Germinal center (tissue), 1 donor: ENCODE measurements at regions not wholly inside any gene's neighbourhood (a gene's known extent, or its start where the extent isn't known, plus 50 kb on each side); places are given as distances from the start of the nearest gene placed in this dataset.

Experiments used
- DNase-seq: peaks from one replicate; pipeline ENCODE4 v3.0.0; 2012; ENCODE audit warnings: mixed read lengths, low spot score

- DNase-seq: no peak
Measured at GRCh38 chr13:78228211-78228610, 309.6 kb upstream of the EDNRB start.

- DNase-seq: no peak
Measured at GRCh38 chr13:78227709-78228108, 309.1 kb upstream of the EDNRB start.

GRCh38 chr13:78215458-78216108 is 297.0 kb upstream of the EDNRB start:
- no peak for DNase-seq

GRCh38 chr13:78201411-78201810 is 282.8 kb upstream of the EDNRB start:
- no peak for DNase-seq

GRCh38 chr13:78198821-78199220 is 280.2 kb upstream of the EDNRB start:
- no peak for DNase-seq

GRCh38 chr13:78198419-78198818 is 279.8 kb upstream of the EDNRB start:
- DNase-seq: no peak

- no peak for DNase-seq
Measured at GRCh38 chr13:78197231-78197630, 278.6 kb upstream of the EDNRB start.

- no peak for DNase-seq
Measured at GRCh38 chr13:78194904-78195639, 276.4 kb upstream of the EDNRB start.

GRCh38 chr13:78193846-78194245 is 275.2 kb upstream of the EDNRB start:
- DNase-seq: no peak

GRCh38 chr13:78192716-78193115 is 274.1 kb upstream of the EDNRB start:
- no peak for DNase-seq

- DNase-seq: no peak
Measured at GRCh38 chr13:78190296-78190695, 271.7 kb upstream of the EDNRB start.

GRCh38 chr13:78187781-78188180 is 269.1 kb upstream of the EDNRB start:
- DNase-seq: no peak

- DNase-seq: no peak
Measured at GRCh38 chr13:78185700-78186099, 267.1 kb upstream of the EDNRB start.

- DNase-seq: no peak
Measured at GRCh38 chr13:78183732-78184131, 265.1 kb upstream of the EDNRB start.

- DNase-seq: no peak
Measured at GRCh38 chr13:78182813-78183212, 264.2 kb upstream of the EDNRB start.

GRCh38 chr13:78177306-78177705 is 258.7 kb upstream of the EDNRB start:
- DNase-seq: no peak

GRCh38 chr13:78176880-78177279 is 258.2 kb upstream of the EDNRB start:
- no peak for DNase-seq

- no peak for DNase-seq
Measured at GRCh38 chr13:78169386-78169785, 250.8 kb upstream of the EDNRB start.

GRCh38 chr13:78168981-78169380 is 250.3 kb upstream of the EDNRB start:
- no peak for DNase-seq

GRCh38 chr13:78161266-78161665 is 242.6 kb upstream of the EDNRB start:
- no peak for DNase-seq

- no peak for DNase-seq
Measured at GRCh38 chr13:78160793-78161192, 242.2 kb upstream of the EDNRB start.

- no peak for DNase-seq
Measured at GRCh38 chr13:78152415-78152814, 233.8 kb upstream of the EDNRB start.

GRCh38 chr13:78147905-78148304 is 229.3 kb upstream of the EDNRB start:
- no peak for DNase-seq

GRCh38 chr13:78145276-78145675 is 226.6 kb upstream of the EDNRB start:
- no peak for DNase-seq
